Type B pancreatic cell (in vitro differentiated cells): ENCODE measurements at regions not wholly inside any gene's neighbourhood (a gene's known extent, or its start where the extent isn't known, plus 50 kb on each side); places are given as distances from the start of the nearest gene placed in this dataset.
A peak's percentile ranks its signal among the peaks of the same experiment; 100 is the strongest.

Source experiments
- DNase-seq: peaks from one replicate; pipeline ENCODE4 v3.0.0; 2021; ENCODE audit warnings: mixed read lengths; ENCODE audit not compliant: unreplicated experiment; ENCODE audit errors: extremely low spot score
- H3K27ac Mint-ChIP-seq: 2 replicates; pipeline ENCODE4 v1.8.0; 2021; ENCODE audit warnings: mild to moderate bottlenecking, mixed read lengths
- H3K27me3 Mint-ChIP-seq: 2 replicates; pipeline ENCODE4 v1.8.0; 2021; ENCODE audit warnings: mixed read lengths
- H3K36me3 Mint-ChIP-seq: 2 replicates; pipeline ENCODE4 v1.8.0; 2021; ENCODE audit warnings: mixed read lengths
- H3K4me1 Mint-ChIP-seq: one replicate; pipeline ENCODE4 v1.8.0; 2021; ENCODE audit warnings: mixed read lengths; ENCODE audit not compliant: unreplicated experiment
- H3K4me3 Mint-ChIP-seq: 2 replicates; pipeline ENCODE4 v1.8.0; 2021; ENCODE audit warnings: mild to moderate bottlenecking, mixed read lengths
- H3K9me3 Mint-ChIP-seq: 2 replicates; pipeline ENCODE4 v1.8.0; 2021; ENCODE audit warnings: mixed read lengths
- TF ChIP-seq, protein P1 (sequence below): fragments of 200-600 bp; sonication (generic); conservative IDR thresholded peaks from 2 replicates; pipeline ENCODE4 v1.5.0; 2021; ENCODE audit warnings: antibody characterized with exemption, mild to moderate bottlenecking

DNA sequence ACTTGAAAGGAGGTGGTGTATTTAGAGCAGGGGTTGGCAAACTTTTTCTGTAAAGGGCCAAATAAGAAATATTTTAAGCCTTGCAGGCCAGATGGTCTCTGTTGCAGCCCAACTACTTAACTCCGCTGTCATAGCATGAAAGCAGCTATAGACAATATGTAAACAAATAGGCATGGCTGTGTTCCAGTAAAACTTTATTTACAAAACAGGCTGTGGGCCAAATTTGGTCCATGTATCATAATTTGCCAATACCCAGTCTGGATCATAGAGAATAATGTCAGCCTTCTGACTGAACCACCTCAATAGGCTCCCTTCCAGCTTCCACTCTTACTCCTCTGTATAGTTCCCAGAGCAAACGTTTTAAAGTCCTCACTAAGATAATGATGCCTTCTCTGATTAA is 638.8 kb upstream of the CFAP20DC start:
- Mint-ChIP-seq H3K36me3 (no peaks in the 10 kb centered on the region), H3K9me3 (peaks cover 12% of the 10 kb centered on the region), H3K27ac (no peak overlapping the region), H3K27me3 (no peaks in the 10 kb centered on the region), H3K4me3 (no peak overlapping the region), H3K4me1 (no peaks in the 10 kb centered on the region)
- DNase-seq: no peak
- TF ChIP-seq, protein P1, sequence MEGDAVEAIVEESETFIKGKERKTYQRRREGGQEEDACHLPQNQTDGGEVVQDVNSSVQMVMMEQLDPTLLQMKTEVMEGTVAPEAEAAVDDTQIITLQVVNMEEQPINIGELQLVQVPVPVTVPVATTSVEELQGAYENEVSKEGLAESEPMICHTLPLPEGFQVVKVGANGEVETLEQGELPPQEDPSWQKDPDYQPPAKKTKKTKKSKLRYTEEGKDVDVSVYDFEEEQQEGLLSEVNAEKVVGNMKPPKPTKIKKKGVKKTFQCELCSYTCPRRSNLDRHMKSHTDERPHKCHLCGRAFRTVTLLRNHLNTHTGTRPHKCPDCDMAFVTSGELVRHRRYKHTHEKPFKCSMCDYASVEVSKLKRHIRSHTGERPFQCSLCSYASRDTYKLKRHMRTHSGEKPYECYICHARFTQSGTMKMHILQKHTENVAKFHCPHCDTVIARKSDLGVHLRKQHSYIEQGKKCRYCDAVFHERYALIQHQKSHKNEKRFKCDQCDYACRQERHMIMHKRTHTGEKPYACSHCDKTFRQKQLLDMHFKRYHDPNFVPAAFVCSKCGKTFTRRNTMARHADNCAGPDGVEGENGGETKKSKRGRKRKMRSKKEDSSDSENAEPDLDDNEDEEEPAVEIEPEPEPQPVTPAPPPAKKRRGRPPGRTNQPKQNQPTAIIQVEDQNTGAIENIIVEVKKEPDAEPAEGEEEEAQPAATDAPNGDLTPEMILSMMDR: no peak

DNA sequence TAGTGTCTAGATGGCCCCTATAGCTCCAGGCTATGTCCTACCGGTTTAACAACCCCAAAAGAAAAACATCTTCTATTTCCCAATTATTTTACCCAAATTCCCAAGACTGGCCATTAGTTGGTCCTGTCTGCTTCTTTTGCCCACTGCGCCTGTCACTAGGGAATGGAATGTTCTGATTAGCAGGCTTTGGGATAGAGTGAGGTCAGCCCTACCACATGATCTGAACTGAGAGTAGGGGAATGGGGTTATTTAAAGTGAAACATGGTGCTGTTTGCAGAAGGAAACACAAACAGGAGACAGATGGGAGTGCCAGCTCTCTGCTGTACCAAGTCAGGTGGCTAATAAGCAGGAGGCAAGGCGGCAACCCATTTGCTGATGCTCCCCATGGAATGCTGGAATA is 635.6 kb upstream of the CFAP20DC start:
- Mint-ChIP-seq H3K9me3 (peaks cover 4% of the 10 kb centered on the region), H3K4me3 (no peak overlapping the region), H3K4me1 (no peaks in the 10 kb centered on the region), H3K36me3 (no peaks in the 10 kb centered on the region), H3K27me3 (peaks cover 3% of the 10 kb centered on the region), H3K27ac (no peak overlapping the region)
- no peak for DNase-seq
- TF ChIP-seq, protein P1: no peak

DNA sequence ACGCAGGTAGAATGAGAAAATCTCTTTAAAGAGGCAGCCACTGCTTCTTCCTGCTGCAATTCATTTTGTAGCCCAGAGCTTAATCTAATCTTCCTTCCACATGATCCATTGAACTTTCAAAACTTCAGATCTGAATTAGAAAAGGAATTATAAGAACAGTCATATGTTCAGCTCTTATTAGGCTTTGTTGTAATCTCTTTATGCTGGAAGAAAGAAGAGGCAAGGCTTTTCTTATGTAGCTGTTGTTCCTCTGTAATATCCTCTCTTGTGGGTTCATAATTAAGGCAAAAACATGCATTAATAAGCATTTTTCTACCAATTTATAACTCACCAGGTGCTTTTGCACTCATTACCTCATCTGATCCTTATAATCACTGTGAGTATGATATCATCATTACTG is 634.9 kb upstream of the CFAP20DC start:
- no peak for DNase-seq
- TF ChIP-seq, protein P1: no peak
- Mint-ChIP-seq H3K27me3 (peaks cover 3% of the 10 kb centered on the region), H3K4me1 (no peaks in the 10 kb centered on the region), H3K4me3 (no peak overlapping the region), H3K9me3 (peaks cover 4% of the 10 kb centered on the region), H3K36me3 (no peaks in the 10 kb centered on the region), H3K27ac (no peak overlapping the region)

DNA sequence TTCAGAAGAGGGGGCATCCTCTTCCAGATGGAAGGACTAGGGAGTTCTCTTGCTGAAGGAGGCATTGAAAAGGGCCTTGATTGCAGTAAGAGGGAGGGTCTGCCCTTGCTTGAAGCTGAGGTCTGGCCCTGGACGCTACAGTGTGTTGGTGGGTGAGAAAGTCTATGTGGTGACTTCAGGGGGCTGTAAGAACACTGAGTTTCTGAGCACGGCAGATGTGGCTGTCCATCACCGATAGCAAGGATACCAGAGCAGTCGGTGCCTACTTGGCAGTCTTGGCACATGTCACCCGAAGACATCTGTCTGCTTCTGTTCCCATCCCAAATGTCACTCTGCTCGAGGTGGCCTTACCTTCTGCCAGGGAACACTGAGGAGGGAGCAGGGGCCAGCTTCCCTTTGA is 631.1 kb upstream of the CFAP20DC start:
- no peaks in the 10 kb centered on the region for H3K36me3 Mint-ChIP-seq

DNA sequence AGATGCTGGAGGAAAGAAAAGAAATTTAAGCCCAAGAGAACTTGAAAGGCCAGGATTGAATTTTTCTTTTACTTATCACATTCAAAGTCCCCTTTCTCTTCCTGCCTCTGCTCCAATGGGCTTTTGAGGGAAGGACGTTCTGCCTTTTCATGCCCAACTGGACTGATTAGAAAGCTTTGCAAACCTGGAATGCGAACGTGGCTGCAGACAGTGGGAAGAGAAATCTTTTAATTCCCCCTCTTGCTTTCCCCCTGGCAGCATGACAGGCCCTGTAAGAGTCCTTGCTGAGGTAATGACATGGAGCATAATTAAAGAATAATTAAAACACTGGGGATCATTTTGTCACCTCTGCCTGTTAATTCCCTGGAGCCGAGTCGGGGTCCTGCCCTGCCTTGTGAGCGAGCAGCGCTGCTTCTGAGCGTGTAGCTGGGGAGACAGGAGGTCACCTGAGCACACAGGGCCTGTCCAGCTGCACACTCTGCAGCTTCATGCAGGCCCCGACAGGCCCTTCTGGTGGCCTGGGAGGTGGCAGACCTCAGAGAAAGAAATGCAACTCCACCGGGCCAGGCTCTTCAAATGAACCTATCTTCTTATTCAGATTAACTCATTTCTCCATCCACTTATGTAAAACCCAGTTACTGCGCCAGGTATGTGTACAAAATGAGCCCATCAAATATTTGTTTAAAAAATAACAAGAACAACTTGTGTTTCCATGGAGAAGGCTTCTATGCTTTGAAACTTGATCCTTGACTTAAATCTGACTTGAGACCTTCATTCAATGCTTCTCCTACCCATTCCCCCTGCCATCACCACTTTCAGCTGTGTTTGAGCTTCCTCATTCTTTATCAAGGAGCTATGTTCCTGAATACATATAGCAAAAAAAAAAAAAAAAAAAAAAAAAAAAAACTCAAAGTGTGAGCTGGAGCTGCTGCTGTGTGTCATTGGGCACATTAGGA is 628.2 kb upstream of the CFAP20DC start:
- TF ChIP-seq, protein P1: no peak
- no peak for DNase-seq
- peaks cover 12% of the 10 kb centered on the region for H3K27me3 Mint-ChIP-seq

More for the DNA sequence above, 631.1 kb upstream of the CFAP20DC start:
- peaks cover 3% of the 10 kb centered on the region for H3K27me3 Mint-ChIP-seq
- DNase-seq: no peak
- peaks cover 13% of the 10 kb centered on the region for H3K4me1 Mint-ChIP-seq
- TF ChIP-seq, protein P1: no peak
- H3K4me3 Mint-ChIP-seq: no peak overlapping the region
- H3K27ac Mint-ChIP-seq: no peak overlapping the region
- no peaks in the 10 kb centered on the region for H3K9me3 Mint-ChIP-seq

More for the DNA sequence above, 628.2 kb upstream of the CFAP20DC start:
- Mint-ChIP-seq H3K27ac (peak overlapping the region; percentile 8), H3K9me3 (no peaks in the 10 kb centered on the region), H3K36me3 (no peaks in the 10 kb centered on the region), H3K4me3 (no peak overlapping the region), H3K4me1 (peaks cover 13% of the 10 kb centered on the region)
